ENCODE measurements at regions not wholly inside any gene's neighbourhood (a gene's known extent, or its start where the extent isn't known, plus 50 kb on each side); places are given as distances from the start of the nearest gene placed in this dataset.

- TF ChIP-seq UBTF (IDR thresholded peaks at IDR 0.05; ENCODE audit: borderline replicate concordance in 1 of 2, low read depth in 2 of 2, low read length in 2 of 2), result no peak
- TF ChIP-seq ZNF644 (tag; IDR thresholded peaks at IDR 0.05; ENCODE audit: low read depth), result no peak
These were observed 167.2 kb downstream of the COX18 start (continued) for GRCh38 chr4:72902354-72902753.

- CTCF ChIA-PET (ENCODE audit: low intra/inter-chr PET ratio), result no interaction called here
- no peak overlapping the region for H3K4me2 ChIP-seq (ENCODE audit: insufficient read depth, low read length)
- intact Hi-C loops (cut with micrococcal nuclease), result no loop called here
- H3K9me3 ChIP-seq (replicated peaks; ENCODE audit: control insufficient read depth, insufficient read depth, low read depth, low read length), result no peaks in the 10 kb centered on the region
- 11% methylated on average over 2 of the region's 2 CpGs for WGBS (ENCODE audit: insufficient coverage, low coverage, missing lambda C conversion rate)
- no peak overlapping the region for H2AFZ ChIP-seq (ENCODE audit: low read depth, low read length)
- FAIRE-seq, result no peak
- no peak overlapping the region for H3K27ac ChIP-seq (ENCODE audit: extremely low read depth, low read depth, low read length)
- in situ Hi-C loops (cut with MboI), result no loop called here
- no peak for ATAC-seq
- H3K27me3 ChIP-seq (ENCODE audit: control insufficient read depth in 2 of 2, insufficient read depth in 2 of 2, low read length in 2 of 2), result no peaks in the 10 kb centered on the region
- POLR2A ChIA-PET, result interaction anchor here (0.7 kb wide), 1 partner anchor 357 kb away, joined by 3 read pairs; no protein-coding TSS in a partner anchor
- no peaks in the 10 kb centered on the region for H4K20me1 ChIP-seq (replicated peaks; ENCODE audit: control insufficient read depth, insufficient read depth, low read length)
- no peak overlapping the region for H3K9ac ChIP-seq (ENCODE audit: insufficient read depth in 1 of 2, low read depth in 2 of 2, low read length in 2 of 2)
- H3K36me3 ChIP-seq (ENCODE audit: control insufficient read depth, insufficient read depth, low read length), result no peaks in the 10 kb centered on the region
- H3K79me2 ChIP-seq (ENCODE audit: control insufficient read depth, insufficient read depth, low read length), result no peaks in the 10 kb centered on the region
- no peak for DNase-seq (ENCODE audit: extremely low read depth in 1 of 4, low spot score in 3 of 4)
- TF ChIP-seq ARID1B (IDR thresholded peaks at IDR 0.05) (no peak), SNIP1 (IDR thresholded peaks at IDR 0.05; ENCODE audit: low read depth) (no peak), USF2 (CRISPR knock-in tag; IDR thresholded peaks at IDR 0.05) (no peak), SRSF9 (IDR thresholded peaks at IDR 0.05; ENCODE audit: borderline replicate concordance, low read depth, low read length) (no peak), ZNF347 (CRISPR knock-in tag; IDR thresholded peaks at IDR 0.05; ENCODE audit: low read depth) (no peak), ZNF184 (CRISPR knock-in tag; IDR thresholded peaks at IDR 0.05) (no peak), CREB3L1 (IDR thresholded peaks at IDR 0.05; ENCODE audit: borderline replicate concordance, low read depth) (no peak)
- TF ChIP-seq, protein P1, sequence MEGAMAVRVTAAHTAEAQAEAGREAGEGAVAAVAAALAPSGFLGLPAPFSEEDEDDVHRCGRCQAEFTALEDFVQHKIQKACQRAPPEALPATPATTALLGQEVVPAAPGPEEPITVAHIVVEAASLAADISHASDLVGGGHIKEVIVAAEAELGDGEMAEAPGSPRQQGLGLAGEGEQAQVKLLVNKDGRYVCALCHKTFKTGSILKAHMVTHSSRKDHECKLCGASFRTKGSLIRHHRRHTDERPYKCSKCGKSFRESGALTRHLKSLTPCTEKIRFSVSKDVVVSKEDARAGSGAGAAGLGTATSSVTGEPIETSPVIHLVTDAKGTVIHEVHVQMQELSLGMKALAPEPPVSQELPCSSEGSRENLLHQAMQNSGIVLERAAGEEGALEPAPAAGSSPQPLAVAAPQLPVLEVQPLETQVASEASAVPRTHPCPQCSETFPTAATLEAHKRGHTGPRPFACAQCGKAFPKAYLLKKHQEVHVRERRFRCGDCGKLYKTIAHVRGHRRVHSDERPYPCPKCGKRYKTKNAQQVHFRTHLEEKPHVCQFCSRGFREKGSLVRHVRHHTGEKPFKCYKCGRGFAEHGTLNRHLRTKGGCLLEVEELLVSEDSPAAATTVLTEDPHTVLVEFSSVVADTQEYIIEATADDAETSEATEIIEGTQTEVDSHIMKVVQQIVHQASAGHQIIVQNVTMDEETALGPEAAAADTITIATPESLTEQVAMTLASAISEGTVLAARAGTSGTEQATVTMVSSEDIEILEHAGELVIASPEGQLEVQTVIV (CRISPR knock-in tag; IDR thresholded peaks at IDR 0.05; ENCODE audit: borderline replicate concordance), result no peak
- H3K9me1 ChIP-seq (ENCODE audit: control insufficient read depth, insufficient read depth, low read length), result no peaks in the 10 kb centered on the region
- H3K4me1 ChIP-seq (replicated peaks in 1 of 2; ENCODE audit: control insufficient read depth in 2 of 2, insufficient read depth in 2 of 2, low read length in 2 of 2), result no peaks in the 10 kb centered on the region
- BruUV-seq (replicated peaks), result no TSS peak
- no peak overlapping the region for H3K4me3 ChIP-seq
These were observed 168.0 kb downstream of the COX18 start for GRCh38 chr4:72901553-72901952.
